Cardiac muscle cell (in vitro differentiated cells and primary cell): ENCODE measurements at regions not wholly inside any gene's neighbourhood (a gene's known extent, or its start where the extent isn't known, plus 50 kb on each side); places are given as distances from the start of the nearest gene placed in this dataset.

ENCODE experiments used
- DNase-seq, 2 donors: peaks; one replicate each; pipeline versions ENCODE4 v3.0.0 to v3.0.0-alpha.2; 2010 to 2017; ENCODE audit warnings: low read depth in 1 of 2, low spot score in 1 of 2
- H3K27ac ChIP-seq: fragments of 200-600 bp; sonication (generic); 2 replicates; pipeline ENCODE4 v1.5.1; 2016
- H3K27me3 ChIP-seq: fragments of 200-600 bp; sonication (generic); 2 replicates; pipeline ENCODE4 v1.6.0; 2016; ENCODE audit warnings: control low read depth
- H3K36me3 ChIP-seq: fragments of 200-600 bp; sonication (generic); 2 replicates; pipeline ENCODE4 v1.5.1; 2016; ENCODE audit warnings: control low read depth
- H3K4me1 ChIP-seq: fragments of 200-600 bp; sonication (generic); 2 replicates; pipeline ENCODE4 v1.8.1; 2017; ENCODE audit warnings: low read depth, mild to moderate bottlenecking, mixed run types
- H3K4me3 ChIP-seq: fragments of 200-600 bp; sonication (generic); 2 replicates; pipeline ENCODE4 v1.5.1; 2016; ENCODE audit warnings: mild to moderate bottlenecking
- H3K9me3 ChIP-seq: fragments of 200-600 bp; sonication (generic); 2 replicates; pipeline ENCODE4 v1.5.1; 2017; ENCODE audit warnings: low read depth, mild to moderate bottlenecking, control low read depth
- TF ChIP-seq, protein P1 (sequence below): IDR thresholded peaks from 2 replicates; pipeline ENCODE4 v1.5.1; 2012; ENCODE audit warnings: low read depth, mild to moderate bottlenecking, low read length

DNA sequence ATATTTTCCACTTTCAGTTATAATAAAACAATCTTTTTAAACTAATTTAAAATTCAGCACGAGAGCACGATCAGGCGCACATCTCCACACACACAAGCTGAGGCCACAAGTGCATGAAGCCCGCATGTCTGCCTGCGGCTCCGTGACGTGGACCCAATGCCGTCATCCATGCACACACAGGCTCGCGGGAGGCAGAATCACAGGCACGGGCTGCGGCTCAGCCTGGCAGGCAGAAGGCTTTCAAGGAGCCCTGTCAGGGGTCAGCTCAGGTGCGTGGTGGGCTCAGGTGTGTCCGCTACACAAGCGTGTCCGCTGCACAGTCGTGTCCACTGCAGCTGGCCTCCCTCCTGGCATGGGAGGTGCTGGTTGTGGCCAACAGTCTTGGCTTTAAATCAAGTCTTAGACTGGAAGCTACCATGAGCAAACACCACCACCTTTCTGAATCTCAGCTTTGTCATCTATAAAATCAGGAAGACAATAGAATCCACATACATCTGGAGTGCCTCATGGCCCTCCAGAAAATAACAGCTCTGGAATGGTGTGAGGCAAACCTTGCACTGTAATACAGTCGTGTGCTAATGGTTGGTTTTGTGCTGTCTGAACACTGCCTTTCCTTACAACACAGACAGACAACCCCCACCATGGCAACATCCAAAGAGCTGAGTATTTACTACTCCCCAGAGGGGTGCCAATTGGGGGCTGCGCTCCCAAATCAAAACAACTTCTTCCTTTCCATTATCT, 210.1 kb downstream of the NDUFA10 start:
- no peak overlapping the region for H3K27ac ChIP-seq
- H3K27me3 ChIP-seq = no peaks in the 10 kb centered on the region
- TF ChIP-seq, protein P1, sequence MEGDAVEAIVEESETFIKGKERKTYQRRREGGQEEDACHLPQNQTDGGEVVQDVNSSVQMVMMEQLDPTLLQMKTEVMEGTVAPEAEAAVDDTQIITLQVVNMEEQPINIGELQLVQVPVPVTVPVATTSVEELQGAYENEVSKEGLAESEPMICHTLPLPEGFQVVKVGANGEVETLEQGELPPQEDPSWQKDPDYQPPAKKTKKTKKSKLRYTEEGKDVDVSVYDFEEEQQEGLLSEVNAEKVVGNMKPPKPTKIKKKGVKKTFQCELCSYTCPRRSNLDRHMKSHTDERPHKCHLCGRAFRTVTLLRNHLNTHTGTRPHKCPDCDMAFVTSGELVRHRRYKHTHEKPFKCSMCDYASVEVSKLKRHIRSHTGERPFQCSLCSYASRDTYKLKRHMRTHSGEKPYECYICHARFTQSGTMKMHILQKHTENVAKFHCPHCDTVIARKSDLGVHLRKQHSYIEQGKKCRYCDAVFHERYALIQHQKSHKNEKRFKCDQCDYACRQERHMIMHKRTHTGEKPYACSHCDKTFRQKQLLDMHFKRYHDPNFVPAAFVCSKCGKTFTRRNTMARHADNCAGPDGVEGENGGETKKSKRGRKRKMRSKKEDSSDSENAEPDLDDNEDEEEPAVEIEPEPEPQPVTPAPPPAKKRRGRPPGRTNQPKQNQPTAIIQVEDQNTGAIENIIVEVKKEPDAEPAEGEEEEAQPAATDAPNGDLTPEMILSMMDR = no peak
- no peak overlapping the region for H3K4me3 ChIP-seq
- DNase-seq = no peak
- H3K4me1 ChIP-seq = no peaks in the 10 kb centered on the region
- no peaks in the 10 kb centered on the region for H3K36me3 ChIP-seq
- H3K9me3 ChIP-seq = no peaks in the 10 kb centered on the region

DNA sequence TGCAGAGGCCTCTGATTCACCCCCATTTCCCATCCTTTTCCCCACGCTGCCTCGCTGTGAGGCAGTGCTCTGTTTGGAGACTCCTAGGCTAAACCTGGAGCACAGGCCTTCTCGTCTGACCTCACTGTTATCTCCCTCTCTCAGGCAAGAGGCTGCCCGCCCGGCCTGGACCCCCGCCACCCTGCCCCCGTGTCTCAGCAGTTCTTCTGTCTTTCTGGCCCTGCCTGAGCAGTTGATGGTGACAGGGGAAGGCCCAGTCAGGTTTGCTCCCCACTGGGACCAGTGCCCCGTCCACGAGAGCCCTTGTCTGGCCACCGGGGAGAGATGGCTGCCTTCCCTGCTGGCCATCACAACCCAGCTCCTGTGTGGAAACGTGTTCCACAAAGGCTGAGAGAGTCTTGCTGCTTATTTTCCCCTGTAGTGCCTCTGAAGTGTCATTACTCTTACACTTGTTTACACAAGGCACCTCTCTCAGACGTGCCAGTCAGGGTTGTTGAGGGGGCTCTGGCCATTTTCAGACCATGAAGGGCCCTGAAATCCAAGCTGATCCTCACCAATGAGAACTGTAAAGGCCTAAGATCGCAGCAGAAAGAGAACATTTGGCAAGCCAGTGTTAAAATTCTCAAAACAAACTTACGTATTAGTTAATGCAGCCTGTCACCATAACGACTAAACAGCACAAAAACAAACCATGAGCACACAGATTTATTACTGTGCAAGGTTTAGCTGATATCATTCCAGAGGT, 210.9 kb downstream of the NDUFA10 start:
- peak in 1 of 2 donors; percentile 8 for DNase-seq
- Histone ChIP-seq H3K4me1 (no peaks in the 10 kb centered on the region), H3K9me3 (no peaks in the 10 kb centered on the region), H3K27ac (no peak overlapping the region), H3K4me3 (no peak overlapping the region), H3K36me3 (no peaks in the 10 kb centered on the region), H3K27me3 (no peaks in the 10 kb centered on the region)
- TF ChIP-seq, protein P1 = no peak

DNA sequence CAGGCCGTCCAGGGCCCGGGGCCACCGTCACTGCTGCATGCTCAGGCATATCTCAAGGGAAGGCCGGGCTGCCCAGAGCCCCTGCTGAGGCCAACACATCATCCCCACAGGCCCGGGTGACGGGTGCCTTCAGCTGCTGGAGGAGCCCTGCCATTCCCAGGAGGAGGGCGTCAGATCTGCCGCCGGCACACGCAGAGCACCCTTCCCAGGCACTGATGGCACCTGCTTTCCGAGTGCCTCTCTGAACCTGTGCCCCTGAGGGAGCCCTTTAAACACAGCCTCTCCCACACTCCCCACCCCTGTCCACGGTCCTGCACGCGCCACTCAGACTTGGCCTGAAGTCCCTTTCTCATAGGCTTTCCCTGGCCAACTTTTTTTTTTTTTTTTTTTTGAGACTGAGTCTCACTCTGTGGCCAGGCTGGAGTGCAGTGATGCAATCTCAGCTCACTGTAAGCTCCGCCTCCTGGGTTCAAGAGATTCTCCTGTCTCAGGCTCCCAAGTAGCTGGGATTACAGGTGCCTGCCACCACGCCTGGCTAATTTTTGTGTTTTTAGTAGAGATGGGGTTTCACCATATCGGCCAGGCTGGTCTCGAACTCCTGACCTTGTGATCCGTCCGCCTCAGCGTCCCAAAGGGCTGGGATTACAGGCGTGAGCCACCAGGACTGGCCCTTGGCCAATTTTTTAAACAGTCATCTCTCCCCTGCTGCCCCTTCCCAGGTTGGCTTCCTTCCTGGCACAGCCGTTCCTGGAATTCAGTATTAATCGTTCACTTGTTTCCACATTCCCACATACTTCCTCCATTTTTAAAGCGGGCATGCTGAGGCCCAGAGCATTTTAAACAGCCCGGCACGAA, 211.7 kb downstream of the NDUFA10 start:
- H3K27ac ChIP-seq = no peak overlapping the region
- DNase-seq = no peak

DNA sequence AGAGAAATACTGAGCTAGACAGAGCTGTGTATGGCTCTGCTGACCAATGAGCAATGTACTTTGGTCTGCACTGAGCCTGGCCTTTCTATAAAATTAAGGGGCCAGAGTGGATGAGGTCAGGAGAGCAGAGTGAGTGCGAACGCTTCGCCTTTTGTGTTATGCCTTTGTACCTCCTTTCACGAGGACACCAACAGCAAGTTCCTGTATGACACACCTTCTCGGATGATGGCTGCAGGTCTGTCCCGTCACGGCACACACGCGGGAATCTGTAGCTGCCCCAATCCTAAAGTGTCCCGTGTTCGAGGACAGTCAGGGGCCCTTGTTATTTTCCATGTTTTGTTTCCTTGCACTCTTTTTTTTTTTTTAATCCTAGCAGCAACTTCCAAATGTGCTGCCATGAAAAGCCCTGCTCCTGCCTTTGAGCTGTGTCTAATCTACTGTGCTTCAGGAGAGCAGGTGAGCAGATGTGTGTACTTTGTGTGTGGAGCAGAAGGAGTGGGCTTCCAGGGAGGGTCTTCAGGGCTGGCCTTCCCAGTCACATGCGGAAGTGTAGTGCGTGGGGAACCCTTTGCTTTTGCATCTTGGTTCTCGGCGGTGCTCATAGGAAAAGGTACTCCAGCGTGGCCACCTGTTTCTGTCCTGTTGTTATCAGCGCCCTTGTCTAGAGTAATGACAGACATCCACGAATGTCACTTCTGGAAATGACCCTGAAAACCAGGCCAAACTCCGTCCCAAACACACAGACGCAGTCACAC, 213.2 kb downstream of the NDUFA10 start:
- DNase-seq = no peak
- H3K36me3 ChIP-seq = no peaks in the 10 kb centered on the region
- H3K27me3 ChIP-seq = no peaks in the 10 kb centered on the region
- H3K4me3 ChIP-seq = no peak overlapping the region
- no peak overlapping the region for H3K27ac ChIP-seq
- H3K4me1 ChIP-seq = no peaks in the 10 kb centered on the region
- TF ChIP-seq, protein P1 = no peak
- H3K9me3 ChIP-seq = no peaks in the 10 kb centered on the region

More for the DNA sequence above, 211.7 kb downstream of the NDUFA10 start:
- no peak overlapping the region for H3K4me3 ChIP-seq
- H3K27me3 ChIP-seq = no peaks in the 10 kb centered on the region
- no peaks in the 10 kb centered on the region for H3K36me3 ChIP-seq
- H3K4me1 ChIP-seq = no peaks in the 10 kb centered on the region
- TF ChIP-seq, protein P1 = no peak
- H3K9me3 ChIP-seq = no peaks in the 10 kb centered on the region

DNA sequence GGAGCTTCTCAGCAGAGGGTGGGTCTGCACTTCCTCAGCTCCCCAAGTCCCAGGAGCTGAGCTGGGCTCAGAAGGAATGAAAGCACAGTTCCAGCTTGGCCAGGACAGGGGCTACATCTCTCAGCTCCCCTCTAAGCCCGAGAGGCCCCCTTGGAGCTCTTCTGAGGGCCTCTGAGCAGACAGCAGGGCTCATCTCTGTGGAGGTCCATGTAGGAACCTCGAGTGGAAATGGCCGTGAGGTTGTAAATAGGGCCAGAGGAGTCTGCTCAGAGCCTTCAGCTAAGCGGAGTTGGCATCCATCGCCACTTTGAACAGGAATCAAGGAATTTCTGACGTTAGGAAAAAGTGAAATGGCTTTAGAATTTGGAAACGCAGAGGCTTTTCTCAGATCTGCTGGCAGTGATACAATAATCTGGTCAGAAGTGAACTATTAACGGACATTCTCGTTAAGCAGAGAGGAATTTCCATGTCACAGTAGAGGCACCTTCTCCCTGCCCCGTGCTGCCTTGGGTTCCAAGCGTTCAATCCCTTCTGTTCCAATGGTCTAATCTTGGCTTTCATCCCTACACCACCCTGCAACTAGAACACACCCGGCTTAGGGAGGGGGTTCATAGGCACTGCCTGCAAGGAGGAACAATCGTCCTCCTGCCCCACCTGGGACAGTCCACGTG, 213.9 kb downstream of the NDUFA10 start:
- H3K27ac ChIP-seq = no peak overlapping the region
- no peaks in the 10 kb centered on the region for H3K36me3 ChIP-seq
- no peaks in the 10 kb centered on the region for H3K4me1 ChIP-seq
- no peak overlapping the region for H3K4me3 ChIP-seq
- H3K27me3 ChIP-seq = no peaks in the 10 kb centered on the region
- DNase-seq = peak in 1 of 2 donors; percentile 7
- TF ChIP-seq, protein P1 = no peak
- no peaks in the 10 kb centered on the region for H3K9me3 ChIP-seq
